Mesothelial cell of epicardium (in vitro differentiated cells): ENCODE measurements at regions not wholly inside any gene's neighbourhood (a gene's known extent, or its start where the extent isn't known, plus 50 kb on each side); places are given as distances from the start of the nearest gene placed in this dataset.

Source experiments
- DNase-seq, 2 experiments: peaks; one replicate each; pipeline ENCODE4 v3.0.0; 2021; ENCODE audit warnings: low spot score in 2 of 2; ENCODE audit not compliant: unreplicated experiment in 2 of 2
- H3K27ac Mint-ChIP-seq: 2 replicates; pipeline ENCODE4 v1.8.0; 2021; ENCODE audit warnings: mixed read lengths
- H3K27me3 Mint-ChIP-seq: 2 replicates; pipeline ENCODE4 v1.8.0; 2021; ENCODE audit warnings: low read depth, mixed read lengths
- H3K36me3 Mint-ChIP-seq: 2 replicates; pipeline ENCODE4 v1.8.0; 2021; ENCODE audit warnings: mixed read lengths
- H3K4me1 Mint-ChIP-seq: 2 replicates; pipeline ENCODE4 v1.8.0; 2021; ENCODE audit warnings: mixed read lengths
- H3K4me3 Mint-ChIP-seq: 2 replicates; pipeline ENCODE4 v1.8.0; 2021; ENCODE audit warnings: mild to moderate bottlenecking, moderate library complexity, mixed read lengths
- H3K9me3 Mint-ChIP-seq: 2 replicates; pipeline ENCODE4 v1.8.0; 2021; ENCODE audit warnings: mixed read lengths
- TF ChIP-seq, protein P1 (sequence below): fragments of 200-600 bp; sonication (generic); IDR thresholded peaks from one replicate; pipeline ENCODE4 v1.5.0; 2021; ENCODE audit warnings: antibody characterized with exemption; ENCODE audit not compliant: unreplicated experiment

- H3K9me3 Mint-ChIP-seq: no peaks in the 10 kb centered on the region
- TF ChIP-seq, protein P1, sequence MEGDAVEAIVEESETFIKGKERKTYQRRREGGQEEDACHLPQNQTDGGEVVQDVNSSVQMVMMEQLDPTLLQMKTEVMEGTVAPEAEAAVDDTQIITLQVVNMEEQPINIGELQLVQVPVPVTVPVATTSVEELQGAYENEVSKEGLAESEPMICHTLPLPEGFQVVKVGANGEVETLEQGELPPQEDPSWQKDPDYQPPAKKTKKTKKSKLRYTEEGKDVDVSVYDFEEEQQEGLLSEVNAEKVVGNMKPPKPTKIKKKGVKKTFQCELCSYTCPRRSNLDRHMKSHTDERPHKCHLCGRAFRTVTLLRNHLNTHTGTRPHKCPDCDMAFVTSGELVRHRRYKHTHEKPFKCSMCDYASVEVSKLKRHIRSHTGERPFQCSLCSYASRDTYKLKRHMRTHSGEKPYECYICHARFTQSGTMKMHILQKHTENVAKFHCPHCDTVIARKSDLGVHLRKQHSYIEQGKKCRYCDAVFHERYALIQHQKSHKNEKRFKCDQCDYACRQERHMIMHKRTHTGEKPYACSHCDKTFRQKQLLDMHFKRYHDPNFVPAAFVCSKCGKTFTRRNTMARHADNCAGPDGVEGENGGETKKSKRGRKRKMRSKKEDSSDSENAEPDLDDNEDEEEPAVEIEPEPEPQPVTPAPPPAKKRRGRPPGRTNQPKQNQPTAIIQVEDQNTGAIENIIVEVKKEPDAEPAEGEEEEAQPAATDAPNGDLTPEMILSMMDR: no peak
- H3K27ac Mint-ChIP-seq: no peak overlapping the region
- no peaks in the 10 kb centered on the region for H3K36me3 Mint-ChIP-seq
- no peak overlapping the region for H3K4me3 Mint-ChIP-seq
- DNase-seq: no peak
- peaks cover 10% of the 10 kb centered on the region for H3K27me3 Mint-ChIP-seq
- no peaks in the 10 kb centered on the region for H3K4me1 Mint-ChIP-seq
Observed at GRCh38 chr3:44076221-44076829, 165.4 kb upstream of the TOPAZ1 start.

- Mint-ChIP-seq H3K27me3 (peaks cover 10% of the 10 kb centered on the region), H3K4me1 (no peaks in the 10 kb centered on the region), H3K4me3 (no peak overlapping the region), H3K27ac (no peak overlapping the region), H3K9me3 (no peaks in the 10 kb centered on the region), H3K36me3 (no peaks in the 10 kb centered on the region)
- TF ChIP-seq, protein P1: no peak
- DNase-seq: no peak
Observed at GRCh38 chr3:44077267-44077666, 164.4 kb upstream of the TOPAZ1 start.

- H3K27ac Mint-ChIP-seq: no peak overlapping the region
- no peak overlapping the region for H3K4me3 Mint-ChIP-seq
- no peak for DNase-seq
- no peaks in the 10 kb centered on the region for H3K36me3 Mint-ChIP-seq
- no peaks in the 10 kb centered on the region for H3K4me1 Mint-ChIP-seq
- TF ChIP-seq, protein P1: no peak
- H3K27me3 Mint-ChIP-seq: peaks cover 10% of the 10 kb centered on the region
- no peaks in the 10 kb centered on the region for H3K9me3 Mint-ChIP-seq
Observed at GRCh38 chr3:44078863-44079262, 162.8 kb upstream of the TOPAZ1 start.

DNA sequence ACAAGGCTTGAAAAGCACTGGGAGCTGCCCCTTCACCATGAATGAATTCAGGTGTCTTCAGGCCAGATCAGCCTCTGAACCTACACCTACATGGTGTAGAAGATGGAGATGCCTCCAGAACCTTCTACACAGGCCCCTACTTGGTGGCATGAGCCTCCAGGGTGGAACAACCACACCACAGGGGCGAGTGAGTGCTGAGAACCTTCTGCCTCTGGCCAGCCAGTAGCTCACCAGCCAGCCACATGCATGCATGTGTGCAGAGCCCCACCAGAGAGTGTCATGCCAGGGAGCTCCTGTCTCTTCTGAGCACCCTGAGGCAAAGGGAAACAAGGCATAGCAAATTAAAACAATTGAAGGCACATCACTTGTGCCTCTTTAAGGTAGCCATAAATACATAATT is 161.8 kb upstream of the TOPAZ1 start:
- no peak for DNase-seq
- TF ChIP-seq, protein P1: no peak
- H3K27ac Mint-ChIP-seq: no peak overlapping the region
- no peaks in the 10 kb centered on the region for H3K36me3 Mint-ChIP-seq
- H3K9me3 Mint-ChIP-seq: no peaks in the 10 kb centered on the region
- H3K4me3 Mint-ChIP-seq: no peak overlapping the region
- H3K27me3 Mint-ChIP-seq: peaks cover 10% of the 10 kb centered on the region
- no peaks in the 10 kb centered on the region for H3K4me1 Mint-ChIP-seq

DNA sequence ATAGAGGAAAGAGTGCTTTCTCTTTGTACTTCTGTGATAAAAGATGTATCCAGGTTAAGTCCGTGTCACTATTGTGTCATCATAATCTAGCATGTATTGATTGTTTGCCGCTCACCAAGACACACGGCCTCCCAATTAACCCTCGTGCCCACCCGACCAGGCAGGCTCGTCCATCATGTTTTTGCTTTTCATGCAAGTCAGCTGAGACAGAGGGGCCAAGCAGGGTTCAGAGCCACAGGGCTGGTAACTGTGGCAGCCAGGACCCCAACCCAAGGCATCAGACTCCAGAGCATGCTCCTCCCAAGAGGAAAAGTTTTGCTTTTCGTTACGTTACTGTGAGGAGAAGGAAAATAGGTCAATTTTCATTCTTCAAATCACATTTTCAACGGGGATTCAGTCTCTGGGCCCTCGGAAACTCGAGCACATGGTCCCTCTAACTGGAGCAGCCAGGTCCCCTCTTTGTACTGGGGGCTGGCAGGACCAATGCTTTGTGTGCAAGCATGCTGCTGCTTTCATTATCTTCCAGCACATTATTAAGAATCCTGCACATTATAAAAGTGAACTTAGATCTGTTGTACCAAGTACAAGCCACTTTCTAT is 161.1 kb upstream of the TOPAZ1 start:
- Mint-ChIP-seq H3K4me3 (no peak overlapping the region), H3K27ac (no peak overlapping the region), H3K4me1 (no peaks in the 10 kb centered on the region), H3K9me3 (no peaks in the 10 kb centered on the region), H3K36me3 (no peaks in the 10 kb centered on the region), H3K27me3 (peaks cover 8% of the 10 kb centered on the region)
- DNase-seq: no peak
- TF ChIP-seq, protein P1: no peak
